HG03565 (cell line): ENCODE measurements at regions not wholly inside any gene's neighbourhood (a gene's known extent, or its start where the extent isn't known, plus 50 kb on each side); places are given as distances from the start of the nearest gene placed in this dataset.

Source experiments
- ATAC-seq: cut with Tn5 transposase; IDR thresholded peaks from one replicate; pipeline ENCODE4 v1.9.1; 2021; ENCODE audit warnings: mild to moderate bottlenecking, moderate library complexity; ENCODE audit not compliant: unreplicated experiment

- ATAC-seq: no peak
Observed at GRCh38 chr10:4319870-4320367, 506.1 kb upstream of the AKR1E2 start.

- ATAC-seq: no peak
Observed at GRCh38 chr10:4316161-4316810, 509.7 kb upstream of the AKR1E2 start.

- ATAC-seq: no peak
Observed at GRCh38 chr10:4315551-4315950, 510.5 kb upstream of the AKR1E2 start.

GRCh38 chr10:4313051-4313450 lies 513.0 kb upstream of the AKR1E2 start:
- ATAC-seq: no peak

GRCh38 chr10:4312051-4312835 lies 513.8 kb upstream of the AKR1E2 start:
- ATAC-seq: no peak

- ATAC-seq: no peak
Observed at GRCh38 chr10:4310172-4310571, 515.8 kb upstream of the AKR1E2 start.

GRCh38 chr10:4307910-4308309 lies 518.1 kb upstream of the AKR1E2 start:
- no peak for ATAC-seq

- ATAC-seq: no peak
Observed at GRCh38 chr10:4306871-4307270, 519.1 kb upstream of the AKR1E2 start.

- no peak for ATAC-seq
Observed at GRCh38 chr10:4303045-4303444, 518.0 kb upstream of the KLF6 start.

GRCh38 chr10:4301291-4302045 lies 516.5 kb upstream of the KLF6 start:
- ATAC-seq: no peak

GRCh38 chr10:4296161-4296560 lies 511.2 kb upstream of the KLF6 start:
- ATAC-seq: no peak

- ATAC-seq: no peak
Observed at GRCh38 chr10:4294996-4295792, 510.2 kb upstream of the KLF6 start.

GRCh38 chr10:4294271-4294670 lies 509.3 kb upstream of the KLF6 start:
- ATAC-seq: no peak

- ATAC-seq: no peak
Observed at GRCh38 chr10:4291990-4292389, 507.0 kb upstream of the KLF6 start.

- no peak for ATAC-seq
Observed at GRCh38 chr10:4285121-4285520, 500.1 kb upstream of the KLF6 start.

GRCh38 chr10:4283846-4284610 lies 499.0 kb upstream of the KLF6 start:
- ATAC-seq: no peak

GRCh38 chr10:4282496-4282895 lies 497.5 kb upstream of the KLF6 start:
- ATAC-seq: no peak

- no peak for ATAC-seq
Observed at GRCh38 chr10:4281190-4281825, 496.3 kb upstream of the KLF6 start.

GRCh38 chr10:4280461-4281189 lies 495.6 kb upstream of the KLF6 start:
- no peak for ATAC-seq
